Right kidney (tissue), 1 donor: ENCODE measurements at regions not wholly inside any gene's neighbourhood (a gene's known extent, or its start where the extent isn't known, plus 50 kb on each side); places are given as distances from the start of the nearest gene placed in this dataset.

ENCODE experiments used
- DNase-seq: peaks from one replicate; pipeline ENCODE4 v3.0.0-alpha.2; 2016

- DNase-seq, result no peak
These were observed 399.4 kb upstream of the CELF4 start for GRCh38 chr18:37964885-37965571.

GRCh38 chr18:37963837-37964236 is 398.2 kb upstream of the CELF4 start:
- DNase-seq, result no peak

- DNase-seq, result no peak
These were observed 396.8 kb upstream of the CELF4 start for GRCh38 chr18:37962316-37962966.

GRCh38 chr18:37958499-37958898 is 392.9 kb upstream of the CELF4 start:
- no peak for DNase-seq

- no peak for DNase-seq
These were observed 391.3 kb upstream of the CELF4 start for GRCh38 chr18:37956902-37957301.

- no peak for DNase-seq
These were observed 390.4 kb upstream of the CELF4 start for GRCh38 chr18:37956020-37956419.

- DNase-seq, result no peak
These were observed 389.6 kb upstream of the CELF4 start for GRCh38 chr18:37955201-37955600.

GRCh38 chr18:37953876-37954275 is 388.3 kb upstream of the CELF4 start:
- DNase-seq, result no peak

- DNase-seq, result no peak
These were observed 382.9 kb upstream of the CELF4 start for GRCh38 chr18:37948471-37948870.

GRCh38 chr18:37946324-37946723 is 380.7 kb upstream of the CELF4 start:
- DNase-seq, result no peak

- no peak for DNase-seq
These were observed 379.2 kb upstream of the CELF4 start for GRCh38 chr18:37944700-37945270.

GRCh38 chr18:37937287-37937686 is 371.7 kb upstream of the CELF4 start:
- DNase-seq, result no peak

GRCh38 chr18:37935086-37935485 is 369.5 kb upstream of the CELF4 start:
- DNase-seq, result no peak

GRCh38 chr18:37930640-37931039 is 365.0 kb upstream of the CELF4 start:
- DNase-seq, result no peak

- DNase-seq, result no peak
These were observed 356.6 kb upstream of the CELF4 start for GRCh38 chr18:37922162-37922561.

GRCh38 chr18:37920865-37921264 is 355.3 kb upstream of the CELF4 start:
- no peak for DNase-seq

GRCh38 chr18:37913051-37913450 is 347.5 kb upstream of the CELF4 start:
- no peak for DNase-seq

- no peak for DNase-seq
These were observed 336.7 kb upstream of the CELF4 start for GRCh38 chr18:37902344-37902743.

- peak; percentile 8 for DNase-seq
These were observed 334.7 kb upstream of the CELF4 start for GRCh38 chr18:37900326-37900725.

- DNase-seq, result no peak
These were observed 324.4 kb upstream of the CELF4 start for GRCh38 chr18:37889963-37890362.

GRCh38 chr18:37874721-37875120 is 309.1 kb upstream of the CELF4 start:
- DNase-seq, result no peak

- no peak for DNase-seq
These were observed 307.8 kb upstream of the CELF4 start for GRCh38 chr18:37873416-37873815.

- no peak for DNase-seq
These were observed 307.0 kb upstream of the CELF4 start for GRCh38 chr18:37872562-37872961.

GRCh38 chr18:37871561-37871960 is 306.0 kb upstream of the CELF4 start:
- DNase-seq, result no peak
